ENCODE measurements at regions not wholly inside any gene's neighbourhood (a gene's known extent, or its start where the extent isn't known, plus 50 kb on each side); places are given as distances from the start of the nearest gene placed in this dataset.

- no peak for DNase-seq
- no peak overlapping the region for H3K27ac ChIP-seq
- no peak for TF ChIP-seq CTCF (IDR thresholded peaks at IDR 0.05)
- no peaks in the 10 kb centered on the region for H3K4me1 ChIP-seq
- no peaks in the 10 kb centered on the region for H3K27me3 ChIP-seq
- intact Hi-C loops (cut with DNase I; ENCODE audit: low total_unique reads), result no loop called here
- no peaks in the 10 kb centered on the region for H3K9me3 ChIP-seq
- H3K36me3 ChIP-seq, result no peaks in the 10 kb centered on the region
- no peak overlapping the region for H3K4me3 ChIP-seq
These were observed 237.6 kb downstream of the ETS1 start for GRCh38 chr11:128349650-128350299.

GRCh38 chr11:128346804-128347203 is 240.6 kb downstream of the ETS1 start:
- Histone ChIP-seq H3K27ac (no peak overlapping the region), H3K9me3 (no peaks in the 10 kb centered on the region), H3K36me3 (no peaks in the 10 kb centered on the region), H3K4me1 (no peaks in the 10 kb centered on the region), H3K4me3 (no peak overlapping the region), H3K27me3 (no peaks in the 10 kb centered on the region)
- no peak for DNase-seq
- no peak for TF ChIP-seq CTCF (IDR thresholded peaks at IDR 0.05)
- intact Hi-C loops (cut with DNase I; ENCODE audit: low total_unique reads), result no loop called here

GRCh38 chr11:128345316-128345715 is 242.0 kb downstream of the ETS1 start:
- no peak overlapping the region for H3K4me3 ChIP-seq
- H3K4me1 ChIP-seq, result no peaks in the 10 kb centered on the region
- DNase-seq, result no peak
- H3K36me3 ChIP-seq, result no peaks in the 10 kb centered on the region
- intact Hi-C loops (cut with DNase I; ENCODE audit: low total_unique reads), result no loop called here
- H3K27me3 ChIP-seq, result no peaks in the 10 kb centered on the region
- TF ChIP-seq CTCF (IDR thresholded peaks at IDR 0.05), result no peak
- H3K27ac ChIP-seq, result no peak overlapping the region
- no peaks in the 10 kb centered on the region for H3K9me3 ChIP-seq

- H3K27me3 ChIP-seq, result no peaks in the 10 kb centered on the region
- DNase-seq, result no peak
- H3K9me3 ChIP-seq, result no peaks in the 10 kb centered on the region
- intact Hi-C loops (cut with DNase I; ENCODE audit: low total_unique reads), result no loop called here
- no peaks in the 10 kb centered on the region for H3K4me1 ChIP-seq
- H3K36me3 ChIP-seq, result no peaks in the 10 kb centered on the region
- H3K4me3 ChIP-seq, result no peak overlapping the region
- H3K27ac ChIP-seq, result no peak overlapping the region
- TF ChIP-seq CTCF (IDR thresholded peaks at IDR 0.05), result no peak
These were observed 243.5 kb downstream of the ETS1 start for GRCh38 chr11:128343870-128344269.

GRCh38 chr11:128343135-128343514 is 244.2 kb downstream of the ETS1 start:
- Histone ChIP-seq H3K4me3 (no peak overlapping the region), H3K4me1 (no peaks in the 10 kb centered on the region), H3K36me3 (no peaks in the 10 kb centered on the region), H3K27me3 (no peaks in the 10 kb centered on the region), H3K27ac (no peak overlapping the region), H3K9me3 (no peaks in the 10 kb centered on the region)
- TF ChIP-seq CTCF (IDR thresholded peaks at IDR 0.05), result no peak
- intact Hi-C loops (cut with DNase I; ENCODE audit: low total_unique reads), result no loop called here
- no peak for DNase-seq

Data from tibial artery (tissue), 4 donors.